Uterus (tissue), 2 donors: ENCODE measurements at regions not wholly inside any gene's neighbourhood (a gene's known extent, or its start where the extent isn't known, plus 50 kb on each side); places are given as distances from the start of the nearest gene placed in this dataset.

Experiments used
- POLR2A ChIP-seq, 2 donors: fragments of 450-650 bp; IDR thresholded peaks; one replicate each; pipeline ENCODE4 v1.6.1; 2016; ENCODE audit warnings: antibody characterized with exemption in 2 of 2, mild to moderate bottlenecking in 1 of 2, moderate library complexity in 1 of 2
- TF ChIP-seq, protein P1 (sequence below), 4 experiments: fragments of 200-600 bp in 2 of 4; fragments of 450-650 bp in 2 of 4; sonication (generic) in 2 of 4; IDR thresholded peaks; one replicate each; pipeline ENCODE4 v1.5.1; 2016 to 2019; ENCODE audit warnings: antibody characterized with exemption in 4 of 4, mild to moderate bottlenecking in 2 of 4, moderate library complexity in 1 of 4

DNA sequence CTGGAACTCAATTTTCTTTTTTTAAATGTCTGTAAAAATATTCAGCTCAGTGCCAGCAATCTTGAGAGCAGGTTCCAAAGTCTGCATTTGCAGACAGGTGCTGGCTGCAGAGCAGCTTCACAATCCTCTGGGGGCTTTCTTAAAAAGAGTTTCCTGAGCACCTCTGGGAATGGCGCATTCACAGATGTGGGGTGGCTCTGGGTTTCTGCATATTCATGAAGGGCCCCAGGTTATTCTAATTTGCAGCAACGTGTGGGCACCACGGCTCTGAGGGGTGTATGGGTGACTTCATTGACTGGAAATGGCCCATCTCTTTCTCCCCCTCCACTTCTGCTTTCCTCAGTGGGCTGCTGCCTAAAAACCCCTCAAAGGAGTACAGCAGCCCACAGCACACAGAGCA lies 225.0 kb upstream of the APCDD1 start:
- TF ChIP-seq, protein P1, sequence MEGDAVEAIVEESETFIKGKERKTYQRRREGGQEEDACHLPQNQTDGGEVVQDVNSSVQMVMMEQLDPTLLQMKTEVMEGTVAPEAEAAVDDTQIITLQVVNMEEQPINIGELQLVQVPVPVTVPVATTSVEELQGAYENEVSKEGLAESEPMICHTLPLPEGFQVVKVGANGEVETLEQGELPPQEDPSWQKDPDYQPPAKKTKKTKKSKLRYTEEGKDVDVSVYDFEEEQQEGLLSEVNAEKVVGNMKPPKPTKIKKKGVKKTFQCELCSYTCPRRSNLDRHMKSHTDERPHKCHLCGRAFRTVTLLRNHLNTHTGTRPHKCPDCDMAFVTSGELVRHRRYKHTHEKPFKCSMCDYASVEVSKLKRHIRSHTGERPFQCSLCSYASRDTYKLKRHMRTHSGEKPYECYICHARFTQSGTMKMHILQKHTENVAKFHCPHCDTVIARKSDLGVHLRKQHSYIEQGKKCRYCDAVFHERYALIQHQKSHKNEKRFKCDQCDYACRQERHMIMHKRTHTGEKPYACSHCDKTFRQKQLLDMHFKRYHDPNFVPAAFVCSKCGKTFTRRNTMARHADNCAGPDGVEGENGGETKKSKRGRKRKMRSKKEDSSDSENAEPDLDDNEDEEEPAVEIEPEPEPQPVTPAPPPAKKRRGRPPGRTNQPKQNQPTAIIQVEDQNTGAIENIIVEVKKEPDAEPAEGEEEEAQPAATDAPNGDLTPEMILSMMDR (IDR thresholded peaks at IDR 0.05) = no peak
- no peak for TF ChIP-seq POLR2A (IDR thresholded peaks at IDR 0.05)
